ENCODE measurements at regions not wholly inside any gene's neighbourhood (a gene's known extent, or its start where the extent isn't known, plus 50 kb on each side); places are given as distances from the start of the nearest gene placed in this dataset.

GRCh38 chr6:135673501-135674309, 176.2 kb upstream of the AHI1 start:
- DNase-seq (ENCODE audit: extremely low spot score, unreplicated experiment), result no peak
- TF ChIP-seq, protein P1, sequence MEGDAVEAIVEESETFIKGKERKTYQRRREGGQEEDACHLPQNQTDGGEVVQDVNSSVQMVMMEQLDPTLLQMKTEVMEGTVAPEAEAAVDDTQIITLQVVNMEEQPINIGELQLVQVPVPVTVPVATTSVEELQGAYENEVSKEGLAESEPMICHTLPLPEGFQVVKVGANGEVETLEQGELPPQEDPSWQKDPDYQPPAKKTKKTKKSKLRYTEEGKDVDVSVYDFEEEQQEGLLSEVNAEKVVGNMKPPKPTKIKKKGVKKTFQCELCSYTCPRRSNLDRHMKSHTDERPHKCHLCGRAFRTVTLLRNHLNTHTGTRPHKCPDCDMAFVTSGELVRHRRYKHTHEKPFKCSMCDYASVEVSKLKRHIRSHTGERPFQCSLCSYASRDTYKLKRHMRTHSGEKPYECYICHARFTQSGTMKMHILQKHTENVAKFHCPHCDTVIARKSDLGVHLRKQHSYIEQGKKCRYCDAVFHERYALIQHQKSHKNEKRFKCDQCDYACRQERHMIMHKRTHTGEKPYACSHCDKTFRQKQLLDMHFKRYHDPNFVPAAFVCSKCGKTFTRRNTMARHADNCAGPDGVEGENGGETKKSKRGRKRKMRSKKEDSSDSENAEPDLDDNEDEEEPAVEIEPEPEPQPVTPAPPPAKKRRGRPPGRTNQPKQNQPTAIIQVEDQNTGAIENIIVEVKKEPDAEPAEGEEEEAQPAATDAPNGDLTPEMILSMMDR (IDR thresholded peaks at IDR 0.05), result no peak
- Mint-ChIP-seq H3K27me3 (ENCODE audit: unreplicated experiment) (no peaks in the 10 kb centered on the region), H3K9me3 (ENCODE audit: unreplicated experiment) (peaks cover 3% of the 10 kb centered on the region), H3K36me3 (ENCODE audit: unreplicated experiment) (no peaks in the 10 kb centered on the region), H3K4me3 (ENCODE audit: unreplicated experiment) (no peak overlapping the region), H3K4me1 (ENCODE audit: unreplicated experiment) (peaks cover 13% of the 10 kb centered on the region), H3K27ac (ENCODE audit: unreplicated experiment) (no peak overlapping the region)

DNA sequence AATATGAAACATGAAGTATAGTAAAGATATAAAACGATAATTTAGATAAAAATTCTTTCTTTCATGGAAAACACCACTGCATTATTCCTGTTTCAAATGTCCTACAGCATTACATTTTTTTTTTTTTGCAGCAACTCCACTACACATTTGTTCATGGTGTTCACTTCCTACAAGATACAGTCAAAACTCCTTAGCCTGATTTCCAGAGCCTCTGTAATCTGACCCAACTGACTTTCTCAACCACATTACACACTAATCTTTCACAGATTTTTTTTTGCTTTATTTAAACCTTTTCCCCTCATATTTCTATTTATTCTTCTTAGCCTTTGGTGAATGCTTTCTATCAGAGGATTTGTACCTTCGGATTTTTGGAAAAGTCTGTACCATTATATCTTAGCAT, 176.5 kb upstream of the PDE7B start:
- no peaks in the 10 kb centered on the region for H3K27me3 Mint-ChIP-seq (ENCODE audit: unreplicated experiment)

DNA sequence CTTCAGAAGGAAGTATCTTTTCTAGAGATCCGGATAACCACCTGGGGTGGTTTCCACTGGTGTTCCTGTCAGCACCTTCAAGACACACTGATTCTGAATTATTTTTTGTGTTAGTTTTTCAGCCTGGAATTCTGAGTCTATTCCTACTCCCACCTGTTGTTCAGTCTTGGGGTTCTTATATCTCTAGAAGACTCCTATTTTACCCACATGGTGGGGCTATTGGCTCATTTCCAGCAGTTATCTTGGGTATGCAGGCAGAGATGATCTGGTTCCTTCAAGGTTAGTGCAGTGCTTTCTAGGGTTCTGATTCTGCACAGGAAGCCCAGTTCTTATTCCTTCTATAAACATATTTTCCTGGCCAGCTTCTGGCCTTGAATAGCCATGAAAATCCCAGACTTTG, 175.6 kb upstream of the PDE7B start:
- no peak overlapping the region for H3K27ac Mint-ChIP-seq (ENCODE audit: unreplicated experiment)
- no peak overlapping the region for H3K4me3 Mint-ChIP-seq (ENCODE audit: unreplicated experiment)
- H3K27me3 Mint-ChIP-seq (ENCODE audit: unreplicated experiment), result no peaks in the 10 kb centered on the region
- H3K9me3 Mint-ChIP-seq (ENCODE audit: unreplicated experiment), result peaks cover 3% of the 10 kb centered on the region
- H3K36me3 Mint-ChIP-seq (ENCODE audit: unreplicated experiment), result no peaks in the 10 kb centered on the region
- peaks cover 13% of the 10 kb centered on the region for H3K4me1 Mint-ChIP-seq (ENCODE audit: unreplicated experiment)
- DNase-seq (ENCODE audit: extremely low spot score, unreplicated experiment), result no peak
- TF ChIP-seq, protein P1 (IDR thresholded peaks at IDR 0.05), result peak; percentile 58

More for the DNA sequence above, 176.5 kb upstream of the PDE7B start:
- Mint-ChIP-seq H3K4me3 (ENCODE audit: unreplicated experiment) (no peak overlapping the region), H3K9me3 (ENCODE audit: unreplicated experiment) (peaks cover 3% of the 10 kb centered on the region), H3K27ac (ENCODE audit: unreplicated experiment) (no peak overlapping the region), H3K36me3 (ENCODE audit: unreplicated experiment) (no peaks in the 10 kb centered on the region), H3K4me1 (ENCODE audit: unreplicated experiment) (peaks cover 13% of the 10 kb centered on the region)
- TF ChIP-seq, protein P1 (IDR thresholded peaks at IDR 0.05), result no peak
- no peak for DNase-seq (ENCODE audit: extremely low spot score, unreplicated experiment)

GRCh38 chr6:135680964-135681913, 170.3 kb upstream of the PDE7B start:
- Mint-ChIP-seq H3K36me3 (ENCODE audit: unreplicated experiment) (no peaks in the 10 kb centered on the region), H3K4me1 (ENCODE audit: unreplicated experiment) (peaks cover 3% of the 10 kb centered on the region), H3K27ac (ENCODE audit: unreplicated experiment) (no peak overlapping the region), H3K27me3 (ENCODE audit: unreplicated experiment) (no peaks in the 10 kb centered on the region), H3K4me3 (ENCODE audit: unreplicated experiment) (no peak overlapping the region), H3K9me3 (ENCODE audit: unreplicated experiment) (no peaks in the 10 kb centered on the region)
- TF ChIP-seq, protein P1 (IDR thresholded peaks at IDR 0.05), result no peak
- DNase-seq (ENCODE audit: extremely low spot score, unreplicated experiment), result no peak
